ENCODE measurements at regions not wholly inside any gene's neighbourhood (a gene's known extent, or its start where the extent isn't known, plus 50 kb on each side); places are given as distances from the start of the nearest gene placed in this dataset.

DNA sequence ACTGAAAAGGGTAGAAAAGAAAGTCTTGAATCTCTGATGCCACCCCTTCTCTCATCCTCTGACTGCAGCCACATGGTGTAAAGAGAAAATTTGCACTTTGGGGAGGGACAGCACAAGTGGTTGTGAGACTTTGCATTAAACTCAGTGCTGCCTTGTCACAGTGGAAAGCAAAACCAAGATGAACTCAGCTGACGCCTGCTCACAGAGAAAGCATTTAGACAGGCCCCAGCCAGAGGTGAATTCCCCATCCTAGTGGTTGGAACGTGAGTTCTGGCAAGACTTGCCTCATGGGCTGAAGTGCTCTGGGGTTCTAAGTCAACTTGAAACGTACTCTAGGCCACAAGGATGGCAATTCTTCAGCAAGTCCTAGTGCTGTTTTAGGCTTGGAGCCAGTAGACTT lies 1101.4 kb downstream of the ADGRL3 start (continued):
- TF ChIP-seq, protein P1, sequence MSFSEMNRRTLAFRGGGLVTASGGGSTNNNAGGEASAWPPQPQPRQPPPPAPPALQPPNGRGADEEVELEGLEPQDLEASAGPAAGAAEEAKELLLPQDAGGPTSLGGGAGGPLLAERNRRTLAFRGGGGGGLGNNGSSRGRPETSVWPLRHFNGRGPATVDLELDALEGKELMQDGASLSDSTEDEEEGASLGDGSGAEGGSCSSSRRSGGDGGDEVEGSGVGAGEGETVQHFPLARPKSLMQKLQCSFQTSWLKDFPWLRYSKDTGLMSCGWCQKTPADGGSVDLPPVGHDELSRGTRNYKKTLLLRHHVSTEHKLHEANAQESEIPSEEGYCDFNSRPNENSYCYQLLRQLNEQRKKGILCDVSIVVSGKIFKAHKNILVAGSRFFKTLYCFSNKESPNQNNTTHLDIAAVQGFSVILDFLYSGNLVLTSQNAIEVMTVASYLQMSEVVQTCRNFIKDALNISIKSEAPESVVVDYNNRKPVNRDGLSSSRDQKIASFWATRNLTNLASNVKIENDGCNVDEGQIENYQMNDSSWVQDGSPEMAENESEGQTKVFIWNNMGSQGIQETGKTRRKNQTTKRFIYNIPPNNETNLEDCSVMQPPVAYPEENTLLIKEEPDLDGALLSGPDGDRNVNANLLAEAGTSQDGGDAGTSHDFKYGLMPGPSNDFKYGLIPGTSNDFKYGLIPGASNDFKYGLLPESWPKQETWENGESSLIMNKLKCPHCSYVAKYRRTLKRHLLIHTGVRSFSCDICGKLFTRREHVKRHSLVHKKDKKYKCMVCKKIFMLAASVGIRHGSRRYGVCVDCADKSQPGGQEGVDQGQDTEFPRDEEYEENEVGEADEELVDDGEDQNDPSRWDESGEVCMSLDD (CRISPR knock-in tag; IDR thresholded peaks at IDR 0.05; ENCODE audit: borderline replicate concordance), result no peak
- TF ChIP-seq ATF6 (CRISPR knock-in tag; conservative IDR thresholded peaks at IDR 0.05) (no peak), BATF2 (CRISPR knock-in tag; IDR thresholded peaks at IDR 0.05) (no peak), TEAD3 (CRISPR knock-in tag; optimal IDR thresholded peaks at IDR 0.05; ENCODE audit: borderline replicate concordance) (no peak), ZNF333 (CRISPR knock-in tag; IDR thresholded peaks at IDR 0.05; ENCODE audit: borderline replicate concordance) (no peak), ZNF788 (CRISPR knock-in tag; IDR thresholded peaks at IDR 0.05; ENCODE audit: borderline replicate concordance) (no peak), ARID4A (CRISPR knock-in tag; IDR thresholded peaks at IDR 0.05; ENCODE audit: borderline replicate concordance) (no peak), TBX3 (IDR thresholded peaks at IDR 0.05; ENCODE audit: borderline replicate concordance) (no peak), RBFOX2 (IDR thresholded peaks at IDR 0.05; ENCODE audit: low read depth, low read length) (no peak)
- TF ChIP-seq, protein P2, sequence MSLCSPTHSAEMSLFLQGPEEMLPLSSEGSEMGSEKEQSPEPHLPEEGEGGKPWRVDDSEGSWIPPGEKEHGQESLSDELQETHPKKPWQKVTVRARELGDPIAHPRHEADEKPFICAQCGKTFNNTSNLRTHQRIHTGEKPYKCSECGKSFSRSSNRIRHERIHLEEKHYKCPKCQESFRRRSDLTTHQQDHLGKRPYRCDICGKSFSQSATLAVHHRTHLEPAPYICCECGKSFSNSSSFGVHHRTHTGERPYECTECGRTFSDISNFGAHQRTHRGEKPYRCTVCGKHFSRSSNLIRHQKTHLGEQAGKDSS (CRISPR knock-in tag; IDR thresholded peaks at IDR 0.05; ENCODE audit: borderline replicate concordance, low read depth), result no peak
- TF ChIP-seq, protein P3, sequence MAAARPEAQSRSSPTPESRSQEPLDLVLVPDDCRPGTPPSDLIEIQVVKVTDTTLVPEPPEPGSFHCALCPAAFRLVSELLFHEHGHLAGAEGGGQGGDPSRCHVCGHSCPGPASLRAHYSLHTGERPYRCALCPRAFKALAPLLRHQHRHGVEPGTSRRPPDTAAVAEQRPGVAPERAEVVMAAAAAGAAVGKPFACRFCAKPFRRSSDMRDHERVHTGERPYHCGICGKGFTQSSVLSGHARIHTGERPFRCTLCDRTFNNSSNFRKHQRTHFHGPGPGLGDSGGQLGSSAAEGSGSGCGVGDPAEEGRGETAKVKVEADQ (CRISPR knock-in tag; IDR thresholded peaks at IDR 0.05; ENCODE audit: borderline replicate concordance), result no peak

Measured in HepG2 (cell line).